Kidney (tissue), 13 donors: ENCODE measurements at regions not wholly inside any gene's neighbourhood (a gene's known extent, or its start where the extent isn't known, plus 50 kb on each side); places are given as distances from the start of the nearest gene placed in this dataset.

Experiments
- DNase-seq, 5 donors: peaks; one replicate each; pipeline ENCODE4 v3.0.0-alpha.2; 2013 to 2020
- FAIRE-seq: peaks from 2 replicates; lab custom pipeline; 2012; peaks lifted over from hg19 to GRCh38; lab: Jason Lieb, UNC
- H3K27ac ChIP-seq, 2 donors: one replicate each; pipeline ENCODE4 v1.7.0; 2013; ENCODE audit warnings: low read depth in 2 of 2, low read length in 2 of 2, inconsistent platforms in 1 of 2
- H3K27me3 ChIP-seq: one replicate; pipeline ENCODE4 v1.7.1; 2013; ENCODE audit warnings: low read length, inconsistent platforms; ENCODE audit not compliant: control insufficient read depth, insufficient read depth
- H3K36me3 ChIP-seq, 3 donors: one replicate each; pipeline versions ENCODE4 v1.7.0 to v1.7.1; 2013; ENCODE audit warnings: low read length in 3 of 3, control low read depth in 1 of 3, inconsistent platforms in 1 of 3; ENCODE audit not compliant: insufficient read depth in 3 of 3, control insufficient read depth in 2 of 3
- H3K4me1 ChIP-seq, 3 donors: one replicate each; pipeline versions ENCODE4 v1.7.0 to v1.7.1; 2013; ENCODE audit warnings: low read length in 3 of 3, inconsistent platforms in 1 of 3, low read depth in 1 of 3; ENCODE audit not compliant: control insufficient read depth in 2 of 3, insufficient read depth in 2 of 3
- H3K4me3 ChIP-seq, 3 donors: one replicate each; pipeline versions ENCODE4 v1.7.0 to v1.8.1; 2013; ENCODE audit warnings: low read length in 3 of 3, control low read depth in 1 of 3, inconsistent platforms in 1 of 3
- H3K9ac ChIP-seq, 3 donors: one replicate each; pipeline versions ENCODE4 v1.7.0 to v1.7.1; 2013; ENCODE audit warnings: low read length in 3 of 3, control low read depth in 1 of 3, inconsistent platforms in 1 of 3
- H3K9me3 ChIP-seq, 3 donors: one replicate each; pipeline versions ENCODE4 v1.7.0 to v1.7.1; 2013; ENCODE audit warnings: low read length in 3 of 3, control low read depth in 1 of 3, inconsistent platforms in 1 of 3; ENCODE audit not compliant: control insufficient read depth in 2 of 3, insufficient read depth in 1 of 3
- intact Hi-C: fragments of 100-400 bp; cut with DNase I; formaldehyde crosslinking; loops from one replicate; pipeline ENCODE4 v1.11.1; 2022
- TF ChIP-seq, protein P1 (sequence below): IDR thresholded peaks from 3 replicates; pipeline ENCODE4 v1.5.1; 2012; ENCODE audit warnings: mild to moderate bottlenecking, moderate library complexity, borderline replicate concordance; ENCODE audit not compliant: insufficient read depth; ENCODE audit errors: extremely low read depth
- donor health status: control.
- donor health status: control.
- donor health status: control.
- donor health status: control.
- donor health status: control.
- donor health status: DM: yes; HTN: yes; CAD: no.
- donor health status: Normal renal cell carcinoma (clear cell type).

GRCh38 chr6:21840428-21840827 lies 246.9 kb downstream of the SOX4 start:
- FAIRE-seq = no peak
- intact Hi-C loops = no loop called here
- TF ChIP-seq, protein P1, sequence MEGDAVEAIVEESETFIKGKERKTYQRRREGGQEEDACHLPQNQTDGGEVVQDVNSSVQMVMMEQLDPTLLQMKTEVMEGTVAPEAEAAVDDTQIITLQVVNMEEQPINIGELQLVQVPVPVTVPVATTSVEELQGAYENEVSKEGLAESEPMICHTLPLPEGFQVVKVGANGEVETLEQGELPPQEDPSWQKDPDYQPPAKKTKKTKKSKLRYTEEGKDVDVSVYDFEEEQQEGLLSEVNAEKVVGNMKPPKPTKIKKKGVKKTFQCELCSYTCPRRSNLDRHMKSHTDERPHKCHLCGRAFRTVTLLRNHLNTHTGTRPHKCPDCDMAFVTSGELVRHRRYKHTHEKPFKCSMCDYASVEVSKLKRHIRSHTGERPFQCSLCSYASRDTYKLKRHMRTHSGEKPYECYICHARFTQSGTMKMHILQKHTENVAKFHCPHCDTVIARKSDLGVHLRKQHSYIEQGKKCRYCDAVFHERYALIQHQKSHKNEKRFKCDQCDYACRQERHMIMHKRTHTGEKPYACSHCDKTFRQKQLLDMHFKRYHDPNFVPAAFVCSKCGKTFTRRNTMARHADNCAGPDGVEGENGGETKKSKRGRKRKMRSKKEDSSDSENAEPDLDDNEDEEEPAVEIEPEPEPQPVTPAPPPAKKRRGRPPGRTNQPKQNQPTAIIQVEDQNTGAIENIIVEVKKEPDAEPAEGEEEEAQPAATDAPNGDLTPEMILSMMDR = no peak

DNA sequence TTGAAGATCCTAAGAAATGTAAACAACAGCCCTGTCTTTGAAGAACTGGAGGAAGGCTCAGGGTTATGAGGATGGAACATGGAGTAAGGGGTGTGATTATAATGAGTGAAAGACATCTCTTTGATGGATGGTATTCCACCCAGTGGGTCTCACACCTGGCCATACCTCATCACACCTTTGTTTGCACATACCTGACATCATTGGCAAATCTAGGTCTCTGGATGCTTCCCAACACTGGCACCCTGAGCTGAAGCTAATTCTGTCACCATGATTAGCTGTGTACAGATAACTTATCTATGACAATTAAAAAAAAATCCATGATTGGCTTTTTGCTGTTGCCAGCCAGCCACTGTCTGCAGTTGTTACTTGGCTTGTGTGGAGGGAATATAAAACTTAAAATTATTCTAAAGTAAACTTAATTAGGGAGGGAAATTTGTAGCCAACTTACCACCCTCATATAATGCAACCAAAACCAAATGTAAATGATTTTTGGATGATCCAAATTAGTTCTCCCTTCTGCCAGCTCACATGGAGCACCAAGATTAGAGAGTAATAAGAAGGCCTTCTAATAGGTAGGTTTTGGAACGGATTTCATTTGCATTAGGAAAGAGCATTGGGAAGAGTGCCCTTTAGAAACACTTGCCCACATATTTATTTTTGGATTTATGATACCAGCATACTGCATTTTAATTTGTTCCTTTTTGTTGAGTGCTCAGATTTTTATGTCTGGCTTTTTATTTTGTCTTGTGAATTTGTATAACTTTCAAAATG lies 249.5 kb downstream of the SOX4 start:
- intact Hi-C loops = no loop called here
- TF ChIP-seq, protein P1 = no peak
- no peak for FAIRE-seq
- no peaks in the 10 kb centered on the region for H3K9me3 ChIP-seq
- H3K4me3 ChIP-seq = no peak overlapping the region
- no peaks in the 10 kb centered on the region for H3K27me3 ChIP-seq
- no peaks in the 10 kb centered on the region for H3K36me3 ChIP-seq
- H3K4me1 ChIP-seq = peaks cover 0 to 8% (median 3%) of the 10 kb centered on the region in 3 donors
- DNase-seq = no peak
- H3K27ac ChIP-seq = no peak overlapping the region
- H3K9ac ChIP-seq = no peak overlapping the region

More at GRCh38 chr6:21840428-21840827, 246.9 kb downstream of the SOX4 start:
- H3K27me3 ChIP-seq = no peaks in the 10 kb centered on the region
- no peak for DNase-seq
- no peak overlapping the region for H3K4me3 ChIP-seq
- no peak overlapping the region for H3K27ac ChIP-seq
- no peaks in the 10 kb centered on the region for H3K9me3 ChIP-seq
- H3K9ac ChIP-seq = no peak overlapping the region
- H3K4me1 ChIP-seq = peaks cover 0 to 2% (median 0%) of the 10 kb centered on the region in 3 donors
- H3K36me3 ChIP-seq = no peaks in the 10 kb centered on the region

- Histone ChIP-seq H3K4me1 (peaks cover 0 to 8% (median 3%) of the 10 kb centered on the region in 3 donors), H3K36me3 (no peaks in the 10 kb centered on the region), H3K4me3 (no peak overlapping the region), H3K27me3 (no peaks in the 10 kb centered on the region), H3K27ac (no peak overlapping the region), H3K9me3 (no peaks in the 10 kb centered on the region), H3K9ac (no peak overlapping the region)
- FAIRE-seq (no peak), DNase-seq (no peak)
- TF ChIP-seq, protein P1 = no peak
- intact Hi-C loops = no loop called here
Measured at GRCh38 chr6:21844120-21844917, 250.8 kb downstream of the SOX4 start.
